Stimulated activated naive CD8-positive, alpha-beta T cell treated with anti-CD3 and anti-CD28 coated beads, Interleukin-15, Interleukin-2, amounts not matched to agents 100 U/mL and 50 U/mL, for 24 hours (primary cell): ENCODE measurements at regions not wholly inside any gene's neighbourhood (a gene's known extent, or its start where the extent isn't known, plus 50 kb on each side); places are given as distances from the start of the nearest gene placed in this dataset.

ENCODE experiments used
- ATAC-seq: fragments of 150-1000 bp; cut with Tn5 transposase; one replicate; pipeline ENCODE4 v1.10.0; 2021
- DNase-seq: peaks from one replicate; pipeline ENCODE4 v3.0.0; 2021

GRCh38 chr18:10009321-10010144, 95.7 kb downstream of the VAPA start:
- ATAC-seq (no peak), DNase-seq (no peak)

- no peak for ATAC-seq
- DNase-seq = no peak
Measured at GRCh38 chr18:10010611-10011015, 96.8 kb downstream of the VAPA start.

GRCh38 chr18:10011061-10011460, 97.2 kb downstream of the VAPA start:
- DNase-seq = no peak
- ATAC-seq = no peak

GRCh38 chr18:10011751-10012150, 97.9 kb downstream of the VAPA start:
- ATAC-seq (no peak), DNase-seq (no peak)

GRCh38 chr18:10012526-10012925, 98.7 kb downstream of the VAPA start:
- ATAC-seq (no peak), DNase-seq (no peak)

GRCh38 chr18:10013621-10014543, 100.1 kb downstream of the VAPA start:
- ATAC-seq (no peak), DNase-seq (no peak)

GRCh38 chr18:10015288-10015701, 101.5 kb downstream of the VAPA start:
- DNase-seq (no peak), ATAC-seq (no peak)

- ATAC-seq (no peak), DNase-seq (no peak)
Measured at GRCh38 chr18:10015941-10016819, 102.4 kb downstream of the VAPA start.

- ATAC-seq = no peak
- DNase-seq = no peak
Measured at GRCh38 chr18:10017043-10017442, 103.2 kb downstream of the VAPA start.

- DNase-seq = no peak
- no peak for ATAC-seq
Measured at GRCh38 chr18:10018289-10018688, 104.5 kb downstream of the VAPA start.

GRCh38 chr18:10020171-10020570, 106.4 kb downstream of the VAPA start:
- ATAC-seq (no peak), DNase-seq (no peak)

- DNase-seq = no peak
- ATAC-seq = no peak
Measured at GRCh38 chr18:10022365-10022764, 108.5 kb downstream of the VAPA start.

GRCh38 chr18:10023853-10024570, 110.2 kb downstream of the VAPA start:
- no peak for DNase-seq
- ATAC-seq = no peak

GRCh38 chr18:10025711-10026670, 112.2 kb downstream of the VAPA start:
- ATAC-seq (no peak), DNase-seq (no peak)

GRCh38 chr18:10027031-10027430, 113.2 kb downstream of the VAPA start:
- DNase-seq = no peak
- no peak for ATAC-seq

- no peak for ATAC-seq
- no peak for DNase-seq
Measured at GRCh38 chr18:10027461-10027860, 113.6 kb downstream of the VAPA start.

GRCh38 chr18:10029711-10030110, 115.9 kb downstream of the VAPA start:
- ATAC-seq = no peak
- no peak for DNase-seq

GRCh38 chr18:10030816-10031541, 117.2 kb downstream of the VAPA start:
- ATAC-seq = no peak
- DNase-seq = no peak

- ATAC-seq (peak; percentile 88), DNase-seq (peak; percentile 65)
Measured at GRCh38 chr18:10032331-10033015, 118.7 kb downstream of the VAPA start.
